BE2C (cell line): ENCODE measurements at regions not wholly inside any gene's neighbourhood (a gene's known extent, or its start where the extent isn't known, plus 50 kb on each side); places are given as distances from the start of the nearest gene placed in this dataset.

ENCODE experiments used
- DNase-seq: peaks from one replicate; pipeline ENCODE4 v3.0.0-alpha.2; 2020
- H3K27me3 ChIP-seq: fragments of 250-450 bp; sonication (Bioruptor Pico); 2 replicates; pipeline ENCODE4 v1.5.1; 2020; ENCODE audit warnings: mild to moderate bottlenecking
- H3K36me3 ChIP-seq: fragments of 250-450 bp; sonication (Bioruptor Pico); 2 replicates; pipeline ENCODE4 v1.5.1; 2020; ENCODE audit warnings: mild to moderate bottlenecking
- H3K4me1 ChIP-seq: fragments of 250-450 bp; sonication (Bioruptor Pico); 2 replicates; pipeline ENCODE4 v1.5.1; 2020
- H3K4me3 ChIP-seq: 2 replicates; pipeline ENCODE4 v1.5.1; 2011; ENCODE audit warnings: low read depth, low read length
- H3K9me3 ChIP-seq: fragments of 250-450 bp; sonication (Bioruptor Pico); 2 replicates; pipeline ENCODE4 v1.5.1; 2020
- TF ChIP-seq, protein P1 (sequence below): IDR thresholded peaks from 2 replicates; pipeline ENCODE4 v1.5.1; 2012; ENCODE audit warnings: mild to moderate bottlenecking, low read depth, low read length

DNA sequence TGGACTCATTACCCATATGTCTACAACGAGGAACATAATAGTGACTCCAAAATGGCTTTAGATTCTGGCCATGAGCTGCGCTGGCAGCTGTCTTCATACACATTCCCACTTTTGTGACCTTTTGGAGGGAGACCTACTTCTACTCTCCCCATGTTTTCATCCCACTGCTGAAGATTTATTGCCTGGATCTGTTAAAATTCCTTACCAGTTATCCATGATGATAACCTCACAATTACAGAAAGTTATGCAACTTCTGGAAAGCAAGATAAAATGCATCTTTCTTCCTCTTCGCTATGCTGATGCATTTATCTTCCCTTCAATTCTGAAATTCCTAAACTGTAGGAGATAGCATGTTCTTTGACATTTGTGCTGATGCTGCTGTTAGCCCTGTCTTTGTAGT lies 855.3 kb downstream of the SLC4A3 start:
- H3K4me3 ChIP-seq = no peak overlapping the region

DNA sequence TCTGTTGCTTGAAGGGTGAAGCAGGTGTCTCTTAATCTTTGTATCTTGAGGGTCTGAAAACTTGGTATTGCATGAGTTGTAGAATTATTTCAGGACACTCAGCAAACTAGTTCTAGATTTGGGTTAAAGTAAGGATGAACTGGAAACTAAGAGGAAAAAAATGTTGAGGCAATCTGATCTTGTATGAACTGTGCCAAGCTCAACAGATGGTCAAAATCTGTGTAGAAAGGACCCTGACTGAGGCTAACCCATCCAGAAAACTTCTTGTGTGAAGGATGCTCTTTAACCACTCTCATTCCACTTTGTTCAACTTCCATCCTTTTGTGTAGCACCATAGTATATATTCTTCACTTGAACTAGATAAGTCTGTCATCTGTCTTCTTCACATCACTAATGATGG lies 861.7 kb downstream of the SLC4A3 start:
- TF ChIP-seq, protein P1, sequence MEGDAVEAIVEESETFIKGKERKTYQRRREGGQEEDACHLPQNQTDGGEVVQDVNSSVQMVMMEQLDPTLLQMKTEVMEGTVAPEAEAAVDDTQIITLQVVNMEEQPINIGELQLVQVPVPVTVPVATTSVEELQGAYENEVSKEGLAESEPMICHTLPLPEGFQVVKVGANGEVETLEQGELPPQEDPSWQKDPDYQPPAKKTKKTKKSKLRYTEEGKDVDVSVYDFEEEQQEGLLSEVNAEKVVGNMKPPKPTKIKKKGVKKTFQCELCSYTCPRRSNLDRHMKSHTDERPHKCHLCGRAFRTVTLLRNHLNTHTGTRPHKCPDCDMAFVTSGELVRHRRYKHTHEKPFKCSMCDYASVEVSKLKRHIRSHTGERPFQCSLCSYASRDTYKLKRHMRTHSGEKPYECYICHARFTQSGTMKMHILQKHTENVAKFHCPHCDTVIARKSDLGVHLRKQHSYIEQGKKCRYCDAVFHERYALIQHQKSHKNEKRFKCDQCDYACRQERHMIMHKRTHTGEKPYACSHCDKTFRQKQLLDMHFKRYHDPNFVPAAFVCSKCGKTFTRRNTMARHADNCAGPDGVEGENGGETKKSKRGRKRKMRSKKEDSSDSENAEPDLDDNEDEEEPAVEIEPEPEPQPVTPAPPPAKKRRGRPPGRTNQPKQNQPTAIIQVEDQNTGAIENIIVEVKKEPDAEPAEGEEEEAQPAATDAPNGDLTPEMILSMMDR = no peak
- Histone ChIP-seq H3K4me3 (no peak overlapping the region), H3K36me3 (no peaks in the 10 kb centered on the region), H3K9me3 (no peaks in the 10 kb centered on the region), H3K4me1 (no peaks in the 10 kb centered on the region), H3K27me3 (no peaks in the 10 kb centered on the region)
- no peak for DNase-seq

More for the DNA sequence above, 855.3 kb downstream of the SLC4A3 start:
- Histone ChIP-seq H3K4me1 (no peaks in the 10 kb centered on the region), H3K9me3 (no peaks in the 10 kb centered on the region; the same call in 1 of the 2 replicates), H3K27me3 (no peaks in the 10 kb centered on the region), H3K36me3 (no peaks in the 10 kb centered on the region)
- TF ChIP-seq, protein P1 = no peak
- DNase-seq = no peak

DNA sequence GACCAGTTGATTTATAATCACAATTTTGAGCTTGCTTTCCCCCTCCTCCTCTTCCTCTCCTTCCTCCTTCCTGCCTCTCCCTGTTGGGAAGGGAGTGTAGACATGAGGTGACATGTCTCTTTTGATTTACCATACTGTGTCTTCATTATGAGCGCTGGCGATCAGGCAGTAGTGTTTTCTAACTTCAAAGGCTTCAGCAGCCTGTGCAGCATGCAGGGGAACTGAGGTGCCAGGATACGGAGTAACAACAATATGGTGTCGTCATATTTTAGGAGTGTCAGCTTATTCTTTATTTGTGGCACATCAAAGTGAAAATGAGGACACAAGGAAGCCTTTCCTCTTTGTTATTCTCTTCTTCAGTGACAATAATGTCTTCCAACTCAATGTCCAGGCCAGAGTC lies 864.2 kb downstream of the SLC4A3 start:
- no peak for DNase-seq
- Histone ChIP-seq H3K9me3 (no peaks in the 10 kb centered on the region), H3K4me1 (no peaks in the 10 kb centered on the region), H3K36me3 (no peaks in the 10 kb centered on the region), H3K27me3 (no peaks in the 10 kb centered on the region), H3K4me3 (no peak overlapping the region)
- TF ChIP-seq, protein P1 = no peak

- Histone ChIP-seq H3K4me1 (no peaks in the 10 kb centered on the region), H3K9me3 (no peaks in the 10 kb centered on the region), H3K27me3 (no peaks in the 10 kb centered on the region), H3K4me3 (no peak overlapping the region), H3K36me3 (no peaks in the 10 kb centered on the region)
- TF ChIP-seq, protein P1 = no peak
- DNase-seq = no peak
Observed at GRCh38 chr2:220493871-220494525, 866.6 kb downstream of the SLC4A3 start.

GRCh38 chr2:220496513-220496912 lies 869.1 kb downstream of the SLC4A3 start:
- H3K9me3 ChIP-seq = no peaks in the 10 kb centered on the region
- H3K4me1 ChIP-seq = no peaks in the 10 kb centered on the region
- no peaks in the 10 kb centered on the region for H3K27me3 ChIP-seq
- DNase-seq = no peak
- TF ChIP-seq, protein P1 = no peak
- H3K36me3 ChIP-seq = no peaks in the 10 kb centered on the region
- H3K4me3 ChIP-seq = no peak overlapping the region

- H3K36me3 ChIP-seq = no peaks in the 10 kb centered on the region
- DNase-seq = no peak
- no peaks in the 10 kb centered on the region for H3K9me3 ChIP-seq
- no peak overlapping the region for H3K4me3 ChIP-seq
- H3K27me3 ChIP-seq = no peaks in the 10 kb centered on the region
- no peaks in the 10 kb centered on the region for H3K4me1 ChIP-seq
- TF ChIP-seq, protein P1 = no peak
Observed at GRCh38 chr2:220499225-220499624, 871.8 kb downstream of the SLC4A3 start.
